IPS-18c (cell line): ENCODE measurements at regions not wholly inside any gene's neighbourhood (a gene's known extent, or its start where the extent isn't known, plus 50 kb on each side); places are given as distances from the start of the nearest gene placed in this dataset.
"Not testable (repeated sequence)": the region's sequence is repeated elsewhere in the genome, so short reads cannot be mapped to it uniquely, and the experiment has no call there.

Source experiments
- H3K4me3 ChIP-seq: 2 replicates; pipeline ENCODE4 v1.7.0; 2013; ENCODE audit warnings: low read depth, mild to moderate bottlenecking, low read length, moderate library complexity; ENCODE audit not compliant: insufficient read depth
- H3K9me3 ChIP-seq: one replicate; pipeline ENCODE4 v1.6.1; 2013; ENCODE audit warnings: mild to moderate bottlenecking, low read length, moderate library complexity; ENCODE audit not compliant: control insufficient read depth, insufficient read depth

- no peak overlapping the region for H3K4me3 ChIP-seq
- H3K9me3 ChIP-seq = no peaks in the 10 kb centered on the region
These were observed 183.9 kb downstream of the MYRFL start for GRCh38 chr12:70008944-70009343.

- Histone ChIP-seq H3K9me3 (no peaks in the 10 kb centered on the region), H3K4me3 (no peak overlapping the region)
These were observed 186.3 kb downstream of the MYRFL start for GRCh38 chr12:70011353-70011752.

GRCh38 chr12:70013016-70013415 lies 188.0 kb downstream of the MYRFL start:
- H3K4me3 ChIP-seq = peak overlapping the region; percentile 24; the same call in 1 of the 2 replicates
- not testable (repeated sequence) for H3K9me3 ChIP-seq

GRCh38 chr12:70028515-70028914 lies 203.5 kb downstream of the MYRFL start:
- Histone ChIP-seq H3K4me3 (no peak overlapping the region; the same call in 1 of the 2 replicates), H3K9me3 (no peaks in the 10 kb centered on the region)

GRCh38 chr12:70028918-70029317 lies 203.9 kb downstream of the MYRFL start:
- Histone ChIP-seq H3K9me3 (no peaks in the 10 kb centered on the region), H3K4me3 (no peak overlapping the region)

- Histone ChIP-seq H3K9me3 (no peaks in the 10 kb centered on the region), H3K4me3 (no peak overlapping the region)
These were observed 206.0 kb downstream of the MYRFL start for GRCh38 chr12:70031046-70031445.

- Histone ChIP-seq H3K4me3 (no peak overlapping the region), H3K9me3 (no peaks in the 10 kb centered on the region)
These were observed 207.0 kb downstream of the MYRFL start for GRCh38 chr12:70032076-70032475.

GRCh38 chr12:70033310-70033709 lies 208.3 kb downstream of the MYRFL start:
- H3K4me3 ChIP-seq = no peak overlapping the region

GRCh38 chr12:70040141-70040540 lies 203.1 kb upstream of the CNOT2 start:
- no peak overlapping the region for H3K4me3 ChIP-seq
- no peaks in the 10 kb centered on the region for H3K9me3 ChIP-seq

More at GRCh38 chr12:70033310-70033709, 208.3 kb downstream of the MYRFL start:
- H3K9me3 ChIP-seq = no peaks in the 10 kb centered on the region

- Histone ChIP-seq H3K4me3 (no peak overlapping the region), H3K9me3 (no peaks in the 10 kb centered on the region)
These were observed 200.6 kb upstream of the CNOT2 start for GRCh38 chr12:70042675-70043074.

- H3K9me3 ChIP-seq = no peaks in the 10 kb centered on the region
- H3K4me3 ChIP-seq = no peak overlapping the region
These were observed 199.6 kb upstream of the CNOT2 start for GRCh38 chr12:70043490-70044138.

- no peaks in the 10 kb centered on the region for H3K9me3 ChIP-seq
- no peak overlapping the region for H3K4me3 ChIP-seq
These were observed 199.1 kb upstream of the CNOT2 start for GRCh38 chr12:70044167-70044566.

GRCh38 chr12:70045036-70045435 lies 198.2 kb upstream of the CNOT2 start:
- no peaks in the 10 kb centered on the region for H3K9me3 ChIP-seq
- H3K4me3 ChIP-seq = no peak overlapping the region

- Histone ChIP-seq H3K4me3 (no peak overlapping the region), H3K9me3 (no peaks in the 10 kb centered on the region)
These were observed 197.7 kb upstream of the CNOT2 start for GRCh38 chr12:70045514-70045913.

GRCh38 chr12:70048521-70049250 lies 194.5 kb upstream of the CNOT2 start:
- Histone ChIP-seq H3K4me3 (no peak overlapping the region), H3K9me3 (no peaks in the 10 kb centered on the region)

GRCh38 chr12:70049596-70050360 lies 193.5 kb upstream of the CNOT2 start:
- Histone ChIP-seq H3K4me3 (no peak overlapping the region), H3K9me3 (no peaks in the 10 kb centered on the region)

- no peaks in the 10 kb centered on the region for H3K9me3 ChIP-seq
- no peak overlapping the region for H3K4me3 ChIP-seq
These were observed 190.8 kb upstream of the CNOT2 start for GRCh38 chr12:70052476-70052875.

GRCh38 chr12:70052931-70053497 lies 190.2 kb upstream of the CNOT2 start:
- H3K4me3 ChIP-seq = no peak overlapping the region
- no peaks in the 10 kb centered on the region for H3K9me3 ChIP-seq
